Caki2 (cell line): ENCODE measurements at regions not wholly inside any gene's neighbourhood (a gene's known extent, or its start where the extent isn't known, plus 50 kb on each side); places are given as distances from the start of the nearest gene placed in this dataset.
"Not testable (repeated sequence)": the region's sequence is repeated elsewhere in the genome, so short reads cannot be mapped to it uniquely, and the experiment has no call there.

Experiments
- DNase-seq: peaks from one replicate; pipeline ENCODE4 v3.0.0-alpha.2; 2015; ENCODE audit warnings: low read depth
- in situ Hi-C: cut with HindIII; loops from 2 replicates; pipeline ENCODE4 v1.10.0; 2016; ENCODE audit warnings: low sequenced_read_pairs, low pct_unique_long_range_greater_than_20kb, mixed read lengths

DNA sequence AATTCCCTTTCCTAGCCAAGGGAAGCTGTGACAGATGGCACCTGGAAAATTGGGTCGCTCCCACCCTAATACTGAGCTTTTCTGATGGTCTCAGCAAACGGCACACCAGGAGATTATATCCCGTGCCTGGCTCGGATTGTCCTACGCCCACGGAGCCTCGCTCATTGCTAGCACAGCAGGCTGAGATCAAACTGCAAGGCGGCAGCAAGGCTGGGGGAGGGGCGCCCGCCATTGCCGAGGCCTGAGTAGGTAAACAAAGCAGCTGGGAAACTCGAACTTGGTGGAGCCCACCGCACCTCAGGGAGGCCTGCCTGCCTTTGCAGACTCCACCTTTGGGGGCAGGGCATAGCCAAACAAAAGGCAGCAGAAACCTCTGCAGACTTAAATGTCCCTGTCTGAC lies 168.0 kb upstream of the SRD5A2 start:
- DNase-seq, in situ Hi-C loops: not testable (repeated sequence)

DNA sequence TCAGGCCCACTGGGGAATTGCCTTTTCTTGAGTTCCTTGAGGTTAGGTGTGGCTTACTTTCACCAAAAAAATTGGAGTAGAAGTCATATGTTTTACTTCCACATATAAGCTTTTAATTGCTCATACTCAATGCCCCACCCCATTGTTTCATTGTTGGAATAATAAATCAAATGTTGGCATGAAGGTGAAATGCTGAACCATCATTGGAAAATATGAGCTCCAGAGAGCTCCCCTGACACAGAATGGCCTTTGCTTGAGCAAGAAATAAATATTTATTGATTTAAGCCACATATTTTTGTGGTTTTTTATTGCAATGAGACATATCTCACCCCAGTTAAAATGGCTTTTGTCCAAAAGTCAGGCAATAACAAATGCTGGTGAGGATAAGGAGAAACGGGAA lies 167.3 kb upstream of the SRD5A2 start:
- no peak for DNase-seq

DNA sequence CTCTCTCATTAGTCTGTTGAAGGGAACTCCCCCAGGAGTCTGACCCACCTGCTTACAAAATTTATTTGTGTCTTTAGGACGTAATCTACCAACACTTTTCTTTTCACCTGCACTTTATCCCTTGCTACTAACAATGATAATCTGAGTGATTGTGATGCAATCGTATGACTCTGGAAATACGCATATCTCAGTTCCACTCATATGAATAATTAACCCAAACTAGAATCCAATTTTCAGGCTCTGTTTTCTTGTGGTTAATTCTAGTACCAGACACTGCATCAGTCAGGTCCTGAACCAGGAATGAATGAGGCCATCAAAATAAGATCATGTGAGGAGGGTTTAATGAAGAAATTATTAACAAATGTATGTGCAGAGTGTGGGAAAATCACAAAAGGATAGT lies 158.4 kb upstream of the SRD5A2 start:
- peak; percentile 13 for DNase-seq
- in situ Hi-C loops, result no loop called here

More for the DNA sequence above, 167.3 kb upstream of the SRD5A2 start:
- in situ Hi-C loops, result no loop called here

DNA sequence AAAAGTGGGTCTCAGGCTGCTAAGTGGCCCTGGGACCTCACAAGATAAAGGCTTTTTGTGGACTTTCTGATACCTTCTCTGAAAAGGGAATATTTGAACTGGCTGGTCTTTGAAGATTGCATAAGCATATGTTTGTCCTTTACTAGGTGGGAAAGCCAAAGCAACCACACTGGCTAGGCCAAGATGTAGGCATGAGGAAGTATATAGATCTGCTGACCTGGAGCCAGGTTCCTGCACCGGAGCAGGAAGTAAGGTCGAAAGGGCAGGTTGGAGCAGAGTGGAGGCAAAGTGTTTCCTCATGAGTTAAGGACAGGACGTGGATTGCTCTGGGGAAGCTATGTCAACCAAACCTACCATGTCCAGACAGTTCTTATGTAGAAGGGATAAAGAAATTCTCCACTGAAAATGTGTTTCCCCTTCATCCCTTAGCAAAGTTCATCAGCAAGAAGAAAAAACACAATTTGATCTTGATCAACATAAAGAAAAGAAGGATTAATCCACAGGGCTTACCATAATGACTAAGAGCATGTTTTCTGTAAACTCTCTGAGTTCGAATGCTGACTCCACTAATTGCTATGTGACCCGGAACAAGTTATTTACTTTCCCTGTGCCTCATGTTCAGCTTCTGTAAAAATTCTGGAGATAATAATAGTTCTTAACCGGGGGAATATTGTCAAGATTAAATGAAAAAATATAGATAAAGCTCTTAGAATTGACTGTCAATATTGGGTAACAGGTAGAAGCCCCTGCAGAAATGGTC lies 156.1 kb upstream of the SRD5A2 start:
- in situ Hi-C loops, result no loop called here
- no peak for DNase-seq

DNA sequence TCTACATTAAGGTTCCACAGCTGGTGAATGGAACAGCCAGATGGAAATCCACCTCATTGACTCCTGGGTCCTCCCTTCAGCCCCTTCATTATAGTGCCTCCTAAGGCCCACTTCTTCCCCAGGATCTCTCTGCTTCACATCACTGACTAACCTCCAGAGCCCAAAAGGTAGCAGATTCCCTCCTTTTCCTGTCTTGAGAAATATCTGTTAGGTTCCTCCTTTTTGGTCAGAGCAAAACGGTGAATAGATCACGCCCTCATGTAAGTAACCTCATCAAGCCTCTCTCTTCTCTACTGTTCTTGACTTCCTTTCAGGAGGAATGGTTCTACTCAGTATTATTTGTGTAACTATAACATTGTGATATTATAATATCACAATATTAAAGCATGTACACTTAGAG lies 155.0 kb upstream of the SRD5A2 start:
- in situ Hi-C loops, result no loop called here
- DNase-seq, result no peak

DNA sequence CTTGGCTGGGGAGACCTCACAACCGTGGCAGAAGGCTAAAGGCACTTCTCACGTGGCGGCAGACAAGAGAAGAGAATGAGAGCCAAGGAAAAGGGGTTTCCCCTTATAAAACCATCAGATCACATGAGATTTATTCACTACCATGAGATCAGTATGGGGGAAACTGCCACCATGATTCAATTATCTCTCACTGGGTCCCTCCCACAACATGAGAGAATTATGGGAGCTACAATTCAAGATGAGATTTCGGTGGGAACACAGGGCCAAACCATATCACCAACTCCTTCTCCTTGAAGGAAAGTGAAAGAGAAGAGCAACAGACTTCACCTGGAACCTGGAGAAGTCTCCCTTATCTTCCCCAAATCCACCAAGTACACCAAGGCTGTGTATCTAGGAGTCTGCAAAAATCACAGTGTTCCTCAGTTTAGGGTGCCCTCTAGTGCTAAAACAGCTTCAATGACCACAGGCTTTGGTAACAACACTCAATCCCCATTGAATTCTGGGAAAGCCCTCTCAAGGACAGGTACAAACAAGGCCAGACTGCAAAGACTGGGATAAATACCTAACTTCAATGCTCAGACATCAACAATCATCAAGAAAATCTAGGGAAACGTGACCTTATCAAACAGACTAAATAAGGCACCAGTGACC lies 148.8 kb upstream of the SRD5A2 start:
- peak; percentile 20 for DNase-seq
- in situ Hi-C loops, result no loop called here

DNA sequence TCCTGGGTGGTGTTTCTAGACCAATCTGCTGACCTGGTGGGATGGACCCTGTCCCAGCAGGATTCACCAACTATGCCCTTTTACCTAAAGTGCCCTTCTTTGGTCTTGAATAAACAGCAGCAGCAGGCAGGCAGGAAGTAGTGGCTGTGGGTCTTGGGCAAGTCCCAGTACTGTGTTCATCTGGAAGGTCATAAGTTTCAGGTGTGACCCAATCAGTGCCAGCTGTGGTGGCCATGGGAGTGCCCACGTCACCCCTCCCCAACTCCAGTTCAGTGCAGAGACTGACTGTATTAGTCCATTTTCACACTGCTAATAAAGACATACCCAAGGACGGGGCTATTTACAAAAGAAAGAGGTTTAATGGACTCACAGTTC lies 148.3 kb upstream of the SRD5A2 start:
- DNase-seq, result no peak
- in situ Hi-C loops, result no loop called here

DNA sequence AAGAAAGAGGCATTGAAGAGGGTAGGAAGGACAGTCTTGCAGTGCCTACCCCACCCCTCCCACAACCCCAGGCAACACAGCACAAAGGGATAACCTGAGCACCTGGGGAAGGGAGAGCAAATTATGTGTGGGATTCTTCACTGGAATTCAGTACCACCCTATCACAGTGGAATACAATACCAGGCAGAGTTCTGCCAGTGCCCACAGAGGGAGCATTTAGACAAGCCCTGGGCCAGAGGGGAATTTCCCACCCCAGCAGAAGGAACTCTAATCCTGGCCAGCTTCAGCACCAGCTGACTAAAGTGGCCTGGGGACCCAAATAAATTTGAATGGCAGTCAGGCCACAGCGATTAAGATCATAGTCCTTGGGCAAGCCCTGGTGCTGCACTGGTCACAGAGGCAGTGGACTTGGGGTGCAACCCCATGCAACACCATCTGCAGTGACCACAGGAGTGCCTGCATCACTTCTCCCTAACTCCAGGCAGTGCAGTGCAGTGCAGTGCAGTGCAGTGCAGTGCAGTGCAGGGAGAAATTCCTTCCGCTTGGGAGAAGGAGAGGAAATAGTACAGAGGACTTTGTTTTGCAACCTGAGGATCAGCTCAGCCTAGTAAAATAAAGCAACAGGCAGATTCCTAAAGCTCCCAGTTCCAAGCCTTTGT lies 147.8 kb upstream of the SRD5A2 start:
- in situ Hi-C loops, result no loop called here

DNA sequence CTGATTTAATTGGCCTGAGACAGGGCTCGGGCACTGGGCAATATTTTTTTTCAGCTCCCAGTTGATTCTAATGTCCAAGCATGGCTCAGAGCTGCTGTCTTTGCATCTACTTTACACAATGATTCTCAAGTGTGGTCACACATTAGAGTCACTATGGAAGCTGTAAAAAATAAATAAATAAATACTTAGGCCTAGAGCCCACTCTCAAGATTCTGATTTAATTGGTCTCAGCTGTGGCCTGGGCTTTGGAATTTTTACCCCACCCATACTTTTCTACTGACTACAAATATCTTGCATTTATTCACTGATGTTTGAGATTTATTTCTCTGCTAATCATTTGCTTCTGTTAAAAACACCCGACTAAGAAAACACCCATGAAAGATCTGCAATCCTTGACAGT lies 145.7 kb upstream of the SRD5A2 start:
- no peak for DNase-seq
- in situ Hi-C loops, result no loop called here

More for the DNA sequence above, 147.8 kb upstream of the SRD5A2 start:
- no peak for DNase-seq

DNA sequence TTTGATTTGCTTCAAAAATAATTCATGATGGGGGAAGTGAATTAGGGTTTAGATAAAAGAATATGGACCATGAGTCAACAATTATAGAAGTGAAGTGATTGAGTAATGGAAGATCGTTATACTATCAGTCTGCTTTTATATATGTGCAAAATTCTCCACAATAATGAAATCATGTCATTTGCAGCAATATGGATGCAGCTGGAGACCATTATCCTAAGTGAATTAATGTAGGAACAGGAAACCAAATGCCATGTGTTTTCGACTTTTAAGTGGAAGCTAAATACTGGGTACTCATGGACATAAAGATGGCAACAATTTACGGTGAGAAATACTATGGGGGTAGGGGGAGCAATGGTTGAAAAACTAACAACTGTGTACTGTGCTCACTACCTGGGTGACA lies 144.7 kb upstream of the SRD5A2 start:
- DNase-seq, result no peak
- in situ Hi-C loops, result no loop called here

DNA sequence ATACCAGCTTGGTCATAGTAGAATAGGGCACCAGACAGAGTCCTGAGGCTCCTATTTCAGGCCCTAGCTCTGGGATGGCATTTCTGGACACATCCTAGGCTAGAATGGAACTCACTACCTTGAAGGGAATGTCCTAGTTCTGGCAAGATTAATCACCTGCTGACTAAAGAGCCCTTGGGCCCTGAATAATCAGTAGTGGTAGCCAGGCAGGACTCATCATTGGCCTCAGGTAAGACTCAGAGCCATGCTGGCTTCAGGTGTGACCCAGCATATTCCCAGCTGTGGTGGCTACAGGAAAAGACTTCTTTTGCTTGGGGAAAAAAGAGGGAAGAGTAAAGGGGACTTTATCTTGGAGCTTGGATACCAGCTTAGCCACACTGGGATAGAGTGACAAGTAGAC lies 131.0 kb upstream of the SRD5A2 start:
- DNase-seq, result no peak
- in situ Hi-C loops, result no loop called here

DNA sequence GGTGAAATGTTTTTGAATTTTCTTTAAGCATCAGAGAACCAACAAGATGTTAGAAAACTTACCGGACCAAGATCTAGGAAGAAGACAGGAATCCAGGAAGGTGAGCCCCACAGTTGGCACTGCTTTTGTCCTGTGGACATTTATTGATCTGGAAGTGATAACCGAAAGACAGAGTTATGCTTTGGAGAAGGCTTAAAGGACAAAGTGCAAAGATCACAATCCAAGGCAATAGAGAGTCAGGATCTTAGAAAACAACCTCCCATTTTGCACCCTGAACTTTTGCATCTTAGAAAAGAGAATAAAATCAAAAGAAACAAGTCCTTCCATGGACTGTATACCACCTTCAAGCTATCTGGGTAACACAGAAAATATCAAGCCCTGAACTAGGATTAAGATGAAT lies 129.4 kb upstream of the SRD5A2 start:
- in situ Hi-C loops, result no loop called here

DNA sequence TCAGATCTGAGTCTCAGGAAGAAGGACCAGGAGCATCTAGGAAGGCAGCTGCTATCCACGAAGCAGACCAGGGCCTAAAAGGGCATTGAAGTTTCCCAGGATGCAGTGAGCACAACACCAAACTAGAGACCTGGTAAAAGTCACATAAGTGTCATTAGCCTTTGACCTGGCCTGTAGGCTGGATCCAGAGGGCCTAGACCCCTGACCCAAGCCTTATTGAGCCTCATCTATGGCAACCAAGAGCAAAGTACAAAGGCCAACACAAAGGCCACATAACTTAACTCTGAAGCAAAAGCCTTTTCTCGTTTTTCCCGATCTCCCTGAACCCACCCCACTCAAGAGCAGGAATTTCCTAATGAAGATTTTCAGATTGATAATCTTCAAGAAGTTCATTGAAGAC lies 127.3 kb upstream of the SRD5A2 start:
- DNase-seq, result no peak
- in situ Hi-C loops, result no loop called here

More for the DNA sequence above, 129.4 kb upstream of the SRD5A2 start:
- no peak for DNase-seq

DNA sequence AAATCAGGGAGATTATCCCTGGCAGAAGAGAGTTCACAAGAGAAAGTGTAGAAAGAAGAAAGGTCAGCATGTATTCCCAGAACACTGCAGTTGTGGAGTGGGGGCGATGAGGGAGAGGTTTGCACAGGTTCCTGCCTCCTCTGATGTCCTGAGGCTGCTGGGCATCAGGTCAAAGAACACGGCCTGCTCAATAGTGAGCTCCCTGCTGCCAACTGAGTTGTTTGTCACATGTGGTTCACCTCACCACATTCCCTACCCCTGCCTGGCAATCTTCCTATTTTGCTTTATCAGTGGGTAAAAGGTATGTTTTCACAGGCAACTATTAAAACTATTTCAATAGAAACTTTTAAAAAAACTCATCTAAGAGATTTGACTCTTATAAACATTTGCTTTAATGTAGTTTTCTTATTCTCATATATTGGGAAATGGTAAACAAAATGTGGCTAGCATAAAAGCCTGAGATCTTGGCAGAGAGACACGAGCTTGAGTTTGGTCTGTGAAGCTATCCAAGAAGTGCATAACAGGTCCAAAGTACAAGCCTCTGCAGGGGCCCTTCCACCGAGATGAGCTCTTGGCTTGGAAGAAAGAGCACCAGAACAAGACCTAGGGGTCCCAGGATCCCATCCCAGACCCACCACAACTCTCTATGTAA lies 123.9 kb upstream of the SRD5A2 start:
- DNase-seq, result no peak
- in situ Hi-C loops, result no loop called here

DNA sequence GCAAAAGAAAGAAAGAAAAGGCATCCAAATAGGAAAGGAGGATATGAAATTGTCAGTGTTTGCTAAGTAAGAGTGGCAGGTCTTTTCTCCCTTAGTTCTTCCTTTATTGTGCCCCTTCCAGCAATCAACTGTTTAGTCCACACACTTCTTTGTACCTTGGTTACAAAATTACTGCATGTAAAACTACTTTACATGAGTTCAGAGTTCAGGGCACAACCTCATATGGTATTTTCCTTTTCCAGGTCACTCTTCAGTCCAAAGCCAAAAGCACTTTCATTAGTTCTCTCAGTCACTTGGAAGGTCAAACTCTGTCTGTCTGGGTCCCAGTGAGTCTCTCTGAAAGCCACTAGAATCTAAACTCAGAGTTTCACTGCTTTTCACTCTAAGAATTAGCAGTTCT lies 122.5 kb upstream of the SRD5A2 start:
- in situ Hi-C loops, result no loop called here
- DNase-seq, result no peak

DNA sequence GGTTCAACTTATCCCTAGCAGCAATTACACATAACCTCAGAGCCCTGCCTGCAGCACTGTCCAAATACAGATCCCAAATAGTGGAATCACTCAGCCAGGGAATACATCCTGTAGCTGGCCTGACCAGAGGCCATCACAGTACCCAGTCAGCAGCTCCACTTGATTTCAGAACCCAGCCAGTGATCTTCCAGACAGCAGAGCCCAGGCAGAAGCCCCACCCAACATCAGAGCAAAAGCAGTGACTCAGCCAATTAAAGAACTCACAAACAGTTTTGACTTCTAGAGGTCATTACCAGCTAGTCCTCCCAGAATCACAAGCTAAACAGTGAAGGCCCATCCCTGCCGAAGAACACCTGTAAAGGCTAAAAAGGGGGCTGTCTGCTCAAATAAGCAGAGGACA lies 118.0 kb upstream of the SRD5A2 start:
- in situ Hi-C loops, result no loop called here
- DNase-seq, result no peak

DNA sequence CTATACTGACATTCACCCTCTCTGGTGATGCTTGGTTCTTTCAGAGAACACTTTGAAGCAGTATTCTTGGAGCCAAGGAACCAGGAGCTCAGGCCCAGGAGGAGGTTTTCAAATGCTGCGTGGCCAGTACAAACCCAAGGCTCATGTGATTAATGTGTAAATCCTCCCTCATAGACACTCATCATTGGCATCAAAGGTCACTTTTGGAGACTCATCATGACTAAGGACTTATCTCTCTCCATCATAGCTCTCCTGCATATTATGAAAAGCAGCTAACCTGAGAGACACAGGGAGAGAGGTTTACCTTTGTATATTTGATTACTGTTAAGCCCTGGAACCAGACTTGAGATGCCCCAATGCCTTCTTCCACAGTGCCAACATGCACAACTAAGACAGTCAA lies 115.3 kb upstream of the SRD5A2 start:
- in situ Hi-C loops, result no loop called here
- DNase-seq, result peak; percentile 20

DNA sequence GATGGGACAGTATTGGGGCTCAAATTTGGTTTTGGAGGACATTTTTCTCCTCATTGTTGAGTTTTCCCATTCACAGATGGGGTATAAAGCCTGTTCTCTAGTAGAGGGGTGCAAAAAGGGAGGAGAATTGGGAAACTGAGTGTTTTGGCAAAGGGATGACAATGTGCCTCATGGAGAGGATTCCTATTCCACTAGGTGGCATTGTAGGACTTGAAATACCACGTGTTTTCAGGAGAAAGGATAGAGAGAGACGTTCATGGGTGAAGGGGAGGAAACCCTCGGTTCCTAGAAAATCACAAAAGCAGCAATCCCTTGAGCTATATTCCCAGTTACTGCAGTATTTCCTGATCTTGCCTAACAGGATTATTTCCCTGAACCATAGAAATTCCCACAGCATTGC lies 113.7 kb upstream of the SRD5A2 start:
- DNase-seq, result no peak
- in situ Hi-C loops, result no loop called here

DNA sequence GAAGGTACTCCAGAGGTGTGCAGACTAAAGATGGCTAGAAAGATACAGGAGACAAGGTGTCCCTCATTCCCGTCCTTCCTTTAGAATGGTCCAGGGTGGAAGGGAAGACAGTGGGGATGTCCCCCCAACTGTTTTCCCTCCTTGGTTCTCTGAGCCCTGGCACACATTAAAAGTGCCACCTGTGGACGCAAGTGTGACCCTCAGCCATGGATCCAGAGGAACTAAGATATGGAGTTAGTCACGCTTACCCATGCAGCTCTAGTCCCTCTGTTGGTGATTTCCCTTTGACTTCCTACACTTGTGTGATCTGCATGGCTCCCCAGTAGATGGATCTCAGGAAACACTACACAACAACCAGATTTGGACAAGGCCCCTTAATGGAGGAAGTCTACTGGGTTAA lies 113.1 kb upstream of the SRD5A2 start:
- in situ Hi-C loops, result no loop called here
- peak; percentile 24 for DNase-seq
